ENCODE measurements at regions not wholly inside any gene's neighbourhood (a gene's known extent, or its start where the extent isn't known, plus 50 kb on each side); places are given as distances from the start of the nearest gene placed in this dataset.

GRCh38 chr1:70866542-70867264 is 180.9 kb downstream of the PTGER3 start:
- TF ChIP-seq TP53 (CRISPR knock-in tag; IDR thresholded peaks at IDR 0.05) (no peak), PRDM15 (CRISPR knock-in tag; IDR thresholded peaks at IDR 0.05) (no peak)

Data from WTC11 (cell line).